GM06990 (cell line): ENCODE measurements at regions not wholly inside any gene's neighbourhood (a gene's known extent, or its start where the extent isn't known, plus 50 kb on each side); places are given as distances from the start of the nearest gene placed in this dataset.

Source experiments
- DNase-seq: peaks from one replicate; pipeline ENCODE4 v3.0.0-alpha.2; 2011; ENCODE audit not compliant: insufficient read length; ENCODE audit errors: extremely low read depth
- H3K27me3 ChIP-seq: replicated peaks from 2 replicates; pipeline ENCODE4 v1.6.0; 2011; ENCODE audit warnings: low read length; ENCODE audit not compliant: control insufficient read depth, insufficient read depth
- H3K36me3 ChIP-seq: 2 replicates; pipeline ENCODE4 v1.5.1; 2011; ENCODE audit warnings: low read length; ENCODE audit not compliant: control insufficient read depth, insufficient read depth
- H3K4me3 ChIP-seq: replicated peaks from 2 replicates; pipeline ENCODE4 v1.5.1; 2011; ENCODE audit warnings: low read depth, mild to moderate bottlenecking, control low read depth, low read length
- TF ChIP-seq, protein P1 (sequence below): IDR thresholded peaks from 2 replicates; pipeline ENCODE4 v1.5.1; 2011; ENCODE audit warnings: low read length, control low read depth, mild to moderate bottlenecking, inconsistent platforms; ENCODE audit not compliant: insufficient read depth, poor library complexity, severe bottlenecking

- Histone ChIP-seq H3K4me3 (no peak overlapping the region), H3K27me3 (no peaks in the 10 kb centered on the region), H3K36me3 (no peaks in the 10 kb centered on the region)
- no peak for DNase-seq
- TF ChIP-seq, protein P1, sequence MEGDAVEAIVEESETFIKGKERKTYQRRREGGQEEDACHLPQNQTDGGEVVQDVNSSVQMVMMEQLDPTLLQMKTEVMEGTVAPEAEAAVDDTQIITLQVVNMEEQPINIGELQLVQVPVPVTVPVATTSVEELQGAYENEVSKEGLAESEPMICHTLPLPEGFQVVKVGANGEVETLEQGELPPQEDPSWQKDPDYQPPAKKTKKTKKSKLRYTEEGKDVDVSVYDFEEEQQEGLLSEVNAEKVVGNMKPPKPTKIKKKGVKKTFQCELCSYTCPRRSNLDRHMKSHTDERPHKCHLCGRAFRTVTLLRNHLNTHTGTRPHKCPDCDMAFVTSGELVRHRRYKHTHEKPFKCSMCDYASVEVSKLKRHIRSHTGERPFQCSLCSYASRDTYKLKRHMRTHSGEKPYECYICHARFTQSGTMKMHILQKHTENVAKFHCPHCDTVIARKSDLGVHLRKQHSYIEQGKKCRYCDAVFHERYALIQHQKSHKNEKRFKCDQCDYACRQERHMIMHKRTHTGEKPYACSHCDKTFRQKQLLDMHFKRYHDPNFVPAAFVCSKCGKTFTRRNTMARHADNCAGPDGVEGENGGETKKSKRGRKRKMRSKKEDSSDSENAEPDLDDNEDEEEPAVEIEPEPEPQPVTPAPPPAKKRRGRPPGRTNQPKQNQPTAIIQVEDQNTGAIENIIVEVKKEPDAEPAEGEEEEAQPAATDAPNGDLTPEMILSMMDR = no peak
Observed at GRCh38 chr5:145587710-145588109, 247.4 kb downstream of the PRELID2 start.

DNA sequence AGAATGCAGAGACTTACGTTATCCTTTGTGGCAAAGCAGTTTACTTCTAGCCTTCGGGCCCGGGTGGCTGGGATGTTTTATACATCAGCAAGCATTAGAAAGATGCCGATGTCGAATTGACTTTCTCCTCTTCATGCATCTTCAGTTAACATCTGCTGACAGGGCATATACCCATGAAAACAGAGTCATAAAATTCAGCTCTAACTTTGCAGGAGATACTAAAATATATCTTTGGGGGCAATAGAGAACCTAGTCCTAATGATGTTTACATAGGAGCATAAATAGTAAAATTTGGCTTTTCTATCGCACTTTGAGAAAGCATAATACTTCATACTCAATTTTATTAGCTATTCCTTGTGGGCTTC lies 247.9 kb downstream of the PRELID2 start:
- TF ChIP-seq, protein P1 = no peak
- no peak for DNase-seq
- H3K4me3 ChIP-seq = no peak overlapping the region
- no peaks in the 10 kb centered on the region for H3K27me3 ChIP-seq
- H3K36me3 ChIP-seq = no peaks in the 10 kb centered on the region

- no peak overlapping the region for H3K4me3 ChIP-seq
- H3K36me3 ChIP-seq = no peaks in the 10 kb centered on the region
- DNase-seq = no peak
- H3K27me3 ChIP-seq = no peaks in the 10 kb centered on the region
- TF ChIP-seq, protein P1 = no peak
Observed at GRCh38 chr5:145586661-145587307, 248.4 kb downstream of the PRELID2 start.

DNA sequence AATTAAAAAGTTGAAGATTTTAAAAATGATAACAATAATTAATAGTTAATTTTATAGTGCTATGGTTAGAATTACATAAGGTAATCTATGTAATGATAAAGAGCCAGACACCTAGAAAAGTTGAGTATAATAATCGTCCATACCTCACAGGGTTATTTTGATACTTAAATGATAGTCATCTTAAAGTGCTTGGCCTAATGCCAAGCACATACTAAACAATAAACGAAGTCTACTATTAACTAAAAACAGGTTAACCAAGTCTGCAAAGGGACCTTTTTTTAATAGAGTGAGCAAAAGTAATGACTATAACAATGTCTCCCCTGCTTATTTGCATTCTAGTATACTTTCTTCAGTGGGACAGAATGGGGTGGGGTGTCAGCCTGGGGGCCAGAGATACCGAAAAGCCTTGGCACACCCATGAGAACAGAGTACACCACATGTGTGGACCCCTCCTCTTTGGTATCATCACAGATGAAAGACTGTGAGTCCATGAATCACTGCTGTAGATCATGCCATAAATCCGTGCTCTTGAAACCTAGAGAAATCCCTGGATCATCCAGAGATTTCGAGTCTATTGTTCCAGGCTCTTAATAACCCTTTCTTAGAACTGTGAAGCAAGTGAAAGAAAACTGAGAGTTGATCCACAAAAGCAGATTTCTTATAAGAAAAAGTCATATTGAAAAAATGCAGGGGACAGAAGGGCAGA lies 249.5 kb downstream of the PRELID2 start:
- TF ChIP-seq, protein P1 = no peak

DNA sequence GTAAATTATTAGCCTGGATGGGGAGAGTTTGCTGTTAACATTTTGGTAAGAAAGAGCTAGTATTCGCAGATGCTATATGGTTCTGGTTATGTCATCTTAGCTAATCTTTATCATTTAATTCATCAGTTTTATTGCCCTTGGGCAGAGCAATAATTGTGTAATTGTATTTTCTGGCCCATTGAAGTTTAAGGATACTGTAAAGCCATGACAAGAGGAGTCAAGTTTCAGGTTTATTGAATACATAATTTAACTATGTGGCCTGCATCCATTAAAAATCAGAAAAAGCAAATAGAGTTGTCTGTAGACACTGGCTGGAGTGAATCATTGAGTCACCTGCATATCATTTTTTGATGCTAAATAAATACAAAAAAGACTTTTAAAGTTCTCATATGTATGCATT lies 255.8 kb downstream of the PRELID2 start:
- H3K27me3 ChIP-seq = no peaks in the 10 kb centered on the region
- H3K36me3 ChIP-seq = no peaks in the 10 kb centered on the region
- no peak for DNase-seq
- no peak overlapping the region for H3K4me3 ChIP-seq
- TF ChIP-seq, protein P1 = no peak

More for the DNA sequence above, 249.5 kb downstream of the PRELID2 start:
- no peak for DNase-seq
- Histone ChIP-seq H3K4me3 (no peak overlapping the region), H3K27me3 (no peaks in the 10 kb centered on the region), H3K36me3 (no peaks in the 10 kb centered on the region)
